ENCODE measurements at regions not wholly inside any gene's neighbourhood (a gene's known extent, or its start where the extent isn't known, plus 50 kb on each side); places are given as distances from the start of the nearest gene placed in this dataset.
A peak's percentile ranks its signal among the peaks of the same experiment; 100 is the strongest.

- no peak overlapping the region for H3K27ac Mint-ChIP-seq
These were observed 230.7 kb upstream of the SATB1 start for GRCh38 chr3:18655827-18656226.

GRCh38 chr3:18652781-18653180 is 227.6 kb upstream of the SATB1 start:
- no peaks in the 10 kb centered on the region for H3K27me3 ChIP-seq (ENCODE audit: insufficient read depth, low read length)
- H3K27ac ChIP-seq (ENCODE audit: low read depth, low read length) = no peak overlapping the region
- peaks cover 33% of the 10 kb centered on the region for H3K4me1 ChIP-seq (ENCODE audit: insufficient read depth, low read length)
- H3K9me3 Mint-ChIP-seq = no peaks in the 10 kb centered on the region
- no peaks in the 10 kb centered on the region for H3K36me3 Mint-ChIP-seq
- peak overlapping the region in 1 of 7 donors; percentile 21 for H3K27ac Mint-ChIP-seq
- peaks cover 25 to 34% (median 31%) of the 10 kb centered on the region in 4 donors for H3K4me1 Mint-ChIP-seq
- H3K4me3 ChIP-seq (ENCODE audit: low read length in 2 of 2) = no peak overlapping the region
- DNase-seq = no peak
- CTCF ChIA-PET (ENCODE audit: partially characterized antibody) = no interaction called here
- POLR2A ChIA-PET (ENCODE audit: partially characterized antibody) = no interaction called here
- intact Hi-C loops (cut with micrococcal nuclease) = loop anchor here (10.0 kb wide), 1 partner anchor 88 kb away; no protein-coding TSS in a partner anchor
- H3K27me3 Mint-ChIP-seq = no peaks in the 10 kb centered on the region
- H3K4me3 Mint-ChIP-seq = no peak overlapping the region
- no peaks in the 10 kb centered on the region for H3K36me3 ChIP-seq (ENCODE audit: insufficient read depth, low read length)
- no peaks in the 10 kb centered on the region for H3K9me3 ChIP-seq (ENCODE audit: control insufficient read depth in 1 of 2, low read length in 2 of 2)

More at GRCh38 chr3:18655827-18656226, 230.7 kb upstream of the SATB1 start:
- no peak overlapping the region for H3K4me3 Mint-ChIP-seq
- H3K27me3 Mint-ChIP-seq = no peaks in the 10 kb centered on the region
- Histone ChIP-seq H3K4me3 (ENCODE audit: low read length in 2 of 2) (no peak overlapping the region), H3K4me1 (ENCODE audit: insufficient read depth, low read length) (peaks cover 29% of the 10 kb centered on the region), H3K27me3 (ENCODE audit: insufficient read depth, low read length) (no peaks in the 10 kb centered on the region), H3K9me3 (ENCODE audit: control insufficient read depth in 1 of 2, low read length in 2 of 2) (no peaks in the 10 kb centered on the region), H3K27ac (ENCODE audit: low read depth, low read length) (no peak overlapping the region), H3K36me3 (ENCODE audit: insufficient read depth, low read length) (no peaks in the 10 kb centered on the region)
- H3K9me3 Mint-ChIP-seq = no peaks in the 10 kb centered on the region
- H3K36me3 Mint-ChIP-seq = no peaks in the 10 kb centered on the region
- no peak for DNase-seq
- POLR2A ChIA-PET (ENCODE audit: partially characterized antibody) = no interaction called here
- peaks cover 24 to 32% (median 29%) of the 10 kb centered on the region in 4 donors for H3K4me1 Mint-ChIP-seq
- intact Hi-C loops (cut with micrococcal nuclease) = loop anchor here (10.0 kb wide), 1 partner anchor 91 kb away; no protein-coding TSS in a partner anchor
- CTCF ChIA-PET (ENCODE audit: partially characterized antibody) = interaction anchor here (0.9 to 1.7 kb wide), 2 partner anchors 23 to 102 kb away, joined by 3 to 4 read pairs; no protein-coding TSS in a partner anchor

- H3K9me3 Mint-ChIP-seq = no peaks in the 10 kb centered on the region
- Histone ChIP-seq H3K27me3 (ENCODE audit: insufficient read depth, low read length) (no peaks in the 10 kb centered on the region), H3K36me3 (ENCODE audit: insufficient read depth, low read length) (no peaks in the 10 kb centered on the region), H3K27ac (ENCODE audit: low read depth, low read length) (no peak overlapping the region), H3K4me3 (ENCODE audit: low read length in 2 of 2) (no peak overlapping the region), H3K4me1 (ENCODE audit: insufficient read depth, low read length) (peaks cover 12% of the 10 kb centered on the region), H3K9me3 (ENCODE audit: control insufficient read depth in 1 of 2, low read length in 2 of 2) (no peaks in the 10 kb centered on the region)
- H3K4me3 Mint-ChIP-seq = no peak overlapping the region
- no peaks in the 10 kb centered on the region for H3K27me3 Mint-ChIP-seq
- H3K4me1 Mint-ChIP-seq = peaks cover 12 to 32% (median 14%) of the 10 kb centered on the region in 4 donors
- H3K27ac Mint-ChIP-seq = peak overlapping the region in 3 of 7 donors; percentile 10 to 77 (median 52)
- intact Hi-C loops (cut with micrococcal nuclease) = loop anchor here (10.0 kb wide), 1 partner anchor 86 kb away; no protein-coding TSS in a partner anchor
- ChIA-PET CTCF (ENCODE audit: partially characterized antibody) (interaction anchor here (1.3 kb wide), 1 partner anchor 91 kb away, joined by 5 read pairs; no protein-coding TSS in a partner anchor), POLR2A (ENCODE audit: partially characterized antibody) (no interaction called here)
- no peak for DNase-seq
- no peaks in the 10 kb centered on the region for H3K36me3 Mint-ChIP-seq
These were observed 225.6 kb upstream of the SATB1 start for GRCh38 chr3:18650731-18651130.

GRCh38 chr3:18649666-18650363 is 224.7 kb upstream of the SATB1 start:
- ChIA-PET CTCF (ENCODE audit: partially characterized antibody) (no interaction called here), POLR2A (ENCODE audit: partially characterized antibody) (interaction anchor here (1.2 kb wide), 1 partner anchor 75 kb away, joined by 3 read pairs; no protein-coding TSS in a partner anchor)
- Histone ChIP-seq H3K9me3 (ENCODE audit: control insufficient read depth in 1 of 2, low read length in 2 of 2) (no peaks in the 10 kb centered on the region), H3K4me1 (ENCODE audit: insufficient read depth, low read length) (peaks cover 15% of the 10 kb centered on the region), H3K27ac (ENCODE audit: low read depth, low read length) (no peak overlapping the region), H3K36me3 (ENCODE audit: insufficient read depth, low read length) (no peaks in the 10 kb centered on the region), H3K4me3 (ENCODE audit: low read length in 2 of 2) (no peak overlapping the region), H3K27me3 (ENCODE audit: insufficient read depth, low read length) (no peaks in the 10 kb centered on the region)
- no peaks in the 10 kb centered on the region for H3K9me3 Mint-ChIP-seq
- DNase-seq = peak; percentile 23 to 40 (median 40)
- H3K36me3 Mint-ChIP-seq = no peaks in the 10 kb centered on the region
- peak overlapping the region in 5 of 8 donors; percentile 1 to 57 (median 12) for H3K4me3 Mint-ChIP-seq
- intact Hi-C loops (cut with micrococcal nuclease) = loop anchor here (10.0 kb wide), 1 partner anchor 85 kb away; no protein-coding TSS in a partner anchor
- H3K27me3 Mint-ChIP-seq = no peaks in the 10 kb centered on the region
- peaks cover 13 to 41% (median 21%) of the 10 kb centered on the region in 4 donors for H3K4me1 Mint-ChIP-seq
- H3K27ac Mint-ChIP-seq = peak overlapping the region in 5 of 7 donors; percentile 28 to 86 (median 71)

GRCh38 chr3:18648868-18649462 is 223.8 kb upstream of the SATB1 start:
- H3K36me3 ChIP-seq (ENCODE audit: insufficient read depth, low read length) = no peaks in the 10 kb centered on the region
- POLR2A ChIA-PET (ENCODE audit: partially characterized antibody) = interaction anchor here (1.2 kb wide), 1 partner anchor 75 kb away, joined by 3 read pairs; no protein-coding TSS in a partner anchor
- peaks cover 24% of the 10 kb centered on the region for H3K4me1 ChIP-seq (ENCODE audit: insufficient read depth, low read length)
- H3K27ac ChIP-seq (ENCODE audit: low read depth, low read length) = no peak overlapping the region
- no peak for DNase-seq
- Mint-ChIP-seq H3K4me3 (no peak overlapping the region), H3K9me3 (peaks cover 0 to 2% (median 0%) of the 10 kb centered on the region in 8 donors), H3K36me3 (no peaks in the 10 kb centered on the region), H3K27ac (peak overlapping the region in 3 of 7 donors; percentile 3 to 57 (median 8)), H3K4me1 (peaks cover 19 to 47% (median 28%) of the 10 kb centered on the region in 4 donors), H3K27me3 (no peaks in the 10 kb centered on the region)
- intact Hi-C loops (cut with micrococcal nuclease) = no loop called here
- H3K27me3 ChIP-seq (ENCODE audit: insufficient read depth, low read length) = no peaks in the 10 kb centered on the region
- H3K9me3 ChIP-seq (ENCODE audit: control insufficient read depth in 1 of 2, low read length in 2 of 2) = no peaks in the 10 kb centered on the region
- H3K4me3 ChIP-seq (ENCODE audit: low read length in 2 of 2) = no peak overlapping the region
- CTCF ChIA-PET (ENCODE audit: partially characterized antibody) = no interaction called here

GRCh38 chr3:18648159-18648558 is 223.0 kb upstream of the SATB1 start:
- peaks cover 27 to 53% (median 36%) of the 10 kb centered on the region in 4 donors for H3K4me1 Mint-ChIP-seq
- Histone ChIP-seq H3K9me3 (ENCODE audit: control insufficient read depth in 1 of 2, low read length in 2 of 2) (no peaks in the 10 kb centered on the region), H3K4me1 (ENCODE audit: insufficient read depth, low read length) (peaks cover 32% of the 10 kb centered on the region), H3K36me3 (ENCODE audit: insufficient read depth, low read length) (no peaks in the 10 kb centered on the region), H3K27ac (ENCODE audit: low read depth, low read length) (no peak overlapping the region), H3K4me3 (ENCODE audit: low read length in 2 of 2) (no peak overlapping the region), H3K27me3 (ENCODE audit: insufficient read depth, low read length) (no peaks in the 10 kb centered on the region)
- H3K36me3 Mint-ChIP-seq = no peaks in the 10 kb centered on the region
- CTCF ChIA-PET (ENCODE audit: partially characterized antibody) = no interaction called here
- peaks cover 0 to 2% (median 0%) of the 10 kb centered on the region in 8 donors for H3K9me3 Mint-ChIP-seq
- POLR2A ChIA-PET (ENCODE audit: partially characterized antibody) = no interaction called here
- H3K27ac Mint-ChIP-seq = no peak overlapping the region
- H3K4me3 Mint-ChIP-seq = no peak overlapping the region
- DNase-seq = no peak
- intact Hi-C loops (cut with micrococcal nuclease) = no loop called here
- H3K27me3 Mint-ChIP-seq = peaks cover 0 to 1% of the 10 kb centered on the region in 2 donors

GRCh38 chr3:18645619-18646018 is 220.5 kb upstream of the SATB1 start:
- peaks cover 37 to 70% (median 44%) of the 10 kb centered on the region in 4 donors for H3K4me1 Mint-ChIP-seq
- H3K4me1 ChIP-seq (ENCODE audit: insufficient read depth, low read length) = peaks cover 39% of the 10 kb centered on the region
- no peaks in the 10 kb centered on the region for H3K9me3 ChIP-seq (ENCODE audit: control insufficient read depth in 1 of 2, low read length in 2 of 2)
- peaks cover 0 to 1% of the 10 kb centered on the region in 2 donors for H3K27me3 Mint-ChIP-seq
- no peaks in the 10 kb centered on the region for H3K36me3 Mint-ChIP-seq
- H3K9me3 Mint-ChIP-seq = peaks cover 0 to 9% (median 2%) of the 10 kb centered on the region in 8 donors
- ChIA-PET CTCF (ENCODE audit: partially characterized antibody) (interaction anchor here (0.7 to 1.1 kb wide), 3 partner anchors 70 to 117 kb away, joined by 3 read pairs; no protein-coding TSS in a partner anchor), POLR2A (ENCODE audit: partially characterized antibody) (interaction anchor here (1.2 kb wide), 1 partner anchor 11 kb away, joined by 3 read pairs; no protein-coding TSS in a partner anchor)
- peak overlapping the region in 1 of 8 donors; percentile 43 for H3K4me3 Mint-ChIP-seq
- no peak for DNase-seq
- H3K27me3 ChIP-seq (ENCODE audit: insufficient read depth, low read length) = no peaks in the 10 kb centered on the region
- H3K27ac Mint-ChIP-seq = peak overlapping the region in 1 of 7 donors; percentile 39
- H3K27ac ChIP-seq (ENCODE audit: low read depth, low read length) = no peak overlapping the region
- H3K4me3 ChIP-seq (ENCODE audit: low read length in 2 of 2) = no peak overlapping the region
- no peaks in the 10 kb centered on the region for H3K36me3 ChIP-seq (ENCODE audit: insufficient read depth, low read length)
- intact Hi-C loops (cut with micrococcal nuclease) = no loop called here
